Adrenal gland (tissue), 5 donors: ENCODE measurements at regions not wholly inside any gene's neighbourhood (a gene's known extent, or its start where the extent isn't known, plus 50 kb on each side); places are given as distances from the start of the nearest gene placed in this dataset.

ENCODE experiments used
- CTCF ChIP-seq, 6 experiments: fragments of 450-650 bp in 4 of 6; fragments of 200-600 bp in 2 of 6; sonication (generic) in 1 of 6; IDR thresholded peaks; 1 replicate in 5 of 6; 2 replicates in 1 of 6; pipeline versions ENCODE4 v1.5.1 to v1.8.0; 2016 to 2021; ENCODE audit warnings: antibody characterized with exemption in 6 of 6, mild to moderate bottlenecking in 2 of 6, moderate library complexity in 1 of 6
- POLR2A ChIP-seq, 2 donors: fragments of 450-650 bp; IDR thresholded peaks; one replicate each; pipeline ENCODE4 v1.6.1; 2017; ENCODE audit warnings: antibody characterized with exemption in 2 of 2, mild to moderate bottlenecking in 2 of 2, moderate library complexity in 1 of 2
- donor health status: DM: no; HTN: no; CAD: no.

GRCh38 chr3:165389064-165389463, 192.9 kb upstream of the SLITRK3 start:
- TF ChIP-seq POLR2A (IDR thresholded peaks at IDR 0.05): no peak
- no peak for TF ChIP-seq CTCF (IDR thresholded peaks at IDR 0.05)
